WTC11 (cell line): ENCODE measurements at regions not wholly inside any gene's neighbourhood (a gene's known extent, or its start where the extent isn't known, plus 50 kb on each side); places are given as distances from the start of the nearest gene placed in this dataset.

Experiments
- ATAC-seq: fragments of 200-7000 bp; cut with Tn5 transposase; 2 replicates; pipeline ENCODE4 v1.10.0; 2021; ENCODE audit warnings: mild to moderate bottlenecking, moderate library complexity
- CTCF ChIA-PET: fragments of 300-600 bp; sonication (Branson Sonifier 250); formaldehyde crosslinking; loops from one replicate; lab custom pipeline; 2021; ENCODE audit warnings: antibody characterized with exemption; lab: Charles Lee
- POLR2A ChIA-PET: fragments of 350-600 bp; sonication (Branson Sonifier 250); formaldehyde crosslinking; loops from one replicate; lab custom pipeline; 2021; ENCODE audit warnings: antibody characterized with exemption; lab: Charles Lee
- DNase-seq: peaks from one replicate; pipeline ENCODE4 v3.0.0; 2021; ENCODE audit warnings: low spot score
- H3K27ac Mint-ChIP-seq: 2 replicates; pipeline ENCODE4 v1.8.0; 2021; ENCODE audit warnings: mixed read lengths
- H3K27me3 Mint-ChIP-seq: 2 replicates; pipeline ENCODE4 v1.8.0; 2021; ENCODE audit warnings: low read depth, mild to moderate bottlenecking, moderate library complexity, mixed read lengths
- H3K36me3 Mint-ChIP-seq: 2 replicates; pipeline ENCODE4 v1.8.0; 2021; ENCODE audit warnings: mixed read lengths
- H3K4me1 Mint-ChIP-seq: 2 replicates; pipeline ENCODE4 v1.8.0; 2022; ENCODE audit warnings: mixed read lengths
- H3K4me3 Mint-ChIP-seq: 2 replicates; pipeline ENCODE4 v1.8.0; 2021; ENCODE audit warnings: mild to moderate bottlenecking, moderate library complexity, mixed read lengths
- H3K9me3 Mint-ChIP-seq: 2 replicates; pipeline ENCODE4 v1.8.0; 2021; ENCODE audit warnings: mixed read lengths
- ATF1 ChIP-seq: sonication (generic); formaldehyde crosslinking; IDR thresholded peaks from 2 replicates; pipeline ENCODE4 v1.8.1; 2023; ENCODE audit warnings: mild to moderate bottlenecking, moderate library complexity, missing genetic modification reagents
- IRF1 ChIP-seq: sonication (generic); formaldehyde crosslinking; IDR thresholded peaks from 2 replicates; pipeline ENCODE4 v1.8.0; 2023; ENCODE audit warnings: missing genetic modification reagents
- JUN ChIP-seq: sonication (generic); formaldehyde crosslinking; IDR thresholded peaks from 2 replicates; pipeline ENCODE4 v1.8.0; 2023; ENCODE audit warnings: mild to moderate bottlenecking, missing genetic modification reagents
- NFE2L1 ChIP-seq: sonication (generic); formaldehyde crosslinking; IDR thresholded peaks from 2 replicates; pipeline ENCODE4 v1.8.1; 2023; ENCODE audit warnings: missing genetic modification reagents
- NR3C1 ChIP-seq: sonication (generic); formaldehyde crosslinking; conservative IDR thresholded peaks from 2 replicates; pipeline ENCODE4 v1.8.1; 2023; ENCODE audit warnings: low read depth, mild to moderate bottlenecking, missing genetic modification reagents
- OVOL2 ChIP-seq: fragments of 250-450 bp; sonication (Bioruptor Pico); IDR thresholded peaks from 2 replicates; pipeline ENCODE4 v1.9.0; 2021; ENCODE audit warnings: mild to moderate bottlenecking, borderline replicate concordance
- PRRX2 ChIP-seq: fragments of 250-450 bp; sonication (Bioruptor Pico); IDR thresholded peaks from 2 replicates; pipeline ENCODE4 v1.8.0; 2021; ENCODE audit warnings: mild to moderate bottlenecking
- RORB ChIP-seq: fragments of 250-450 bp; sonication (Bioruptor Pico); IDR thresholded peaks from 2 replicates; pipeline ENCODE4 v1.9.0; 2021; ENCODE audit warnings: mild to moderate bottlenecking
- SMAD3 ChIP-seq: sonication (generic); formaldehyde crosslinking; IDR thresholded peaks from 2 replicates; pipeline ENCODE4 v1.8.0; 2022; ENCODE audit warnings: missing genetic modification reagents, mild to moderate bottlenecking, borderline replicate concordance
- SMAD4 ChIP-seq: sonication (generic); formaldehyde crosslinking; IDR thresholded peaks from 2 replicates; pipeline ENCODE4 v1.8.0; 2022; ENCODE audit warnings: mild to moderate bottlenecking, missing genetic modification reagents
- SOX15 ChIP-seq: fragments of 250-450 bp; sonication (Bioruptor Pico); IDR thresholded peaks from 2 replicates; pipeline ENCODE4 v1.9.0; 2021; ENCODE audit warnings: mild to moderate bottlenecking
- SP1 ChIP-seq: sonication (generic); formaldehyde crosslinking; conservative IDR thresholded peaks from 2 replicates; pipeline ENCODE4 v1.8.1; 2022; ENCODE audit warnings: missing genetic modification reagents
- TEAD4 ChIP-seq: sonication (generic); formaldehyde crosslinking; IDR thresholded peaks from 2 replicates; pipeline ENCODE4 v1.8.0; 2022; ENCODE audit warnings: mild to moderate bottlenecking, missing genetic modification reagents
- USF1 ChIP-seq: sonication (generic); formaldehyde crosslinking; IDR thresholded peaks from 2 replicates; pipeline ENCODE4 v1.8.0; 2022; ENCODE audit warnings: mild to moderate bottlenecking, missing genetic modification reagents
- ZMAT4 ChIP-seq: fragments of 250-450 bp; sonication (Bioruptor Pico); IDR thresholded peaks from 2 replicates; pipeline ENCODE4 v1.9.0; 2021; ENCODE audit warnings: mild to moderate bottlenecking
- ZNF423 ChIP-seq: fragments of 250-450 bp; sonication (Bioruptor Pico); IDR thresholded peaks from 2 replicates; pipeline ENCODE4 v2.1.2; 2022; ENCODE audit warnings: mild to moderate bottlenecking, moderate library complexity
- ZNF532 ChIP-seq: fragments of 250-450 bp; sonication (Bioruptor Pico); IDR thresholded peaks from 2 replicates; pipeline ENCODE4 v1.9.0; 2021; ENCODE audit warnings: mild to moderate bottlenecking, borderline replicate concordance
- TF ChIP-seq, protein P1 (sequence below): sonication (generic); formaldehyde crosslinking; IDR thresholded peaks from 2 replicates; pipeline ENCODE4 v1.8.0; 2022; ENCODE audit warnings: mild to moderate bottlenecking, missing genetic modification reagents
- TF ChIP-seq, protein P2 (sequence below): fragments of 200-600 bp; IDR thresholded peaks from 2 replicates; pipeline ENCODE4 v1.8.0; 2022; ENCODE audit warnings: antibody characterized with exemption

- H3K27me3 Mint-ChIP-seq, result no peaks in the 10 kb centered on the region
- H3K36me3 Mint-ChIP-seq, result no peaks in the 10 kb centered on the region
- H3K4me3 Mint-ChIP-seq, result no peak overlapping the region
- ChIA-PET CTCF (interaction anchor here (0.6 kb wide), 1 partner anchor 1250 kb away, joined by 3 read pairs; no protein-coding TSS in a partner anchor), POLR2A (no interaction called here)
- no peak for TF ChIP-seq SMAD3 (CRISPR knock-in tag)
- TF ChIP-seq SP1 (CRISPR knock-in tag), result no peak
- no peak for TF ChIP-seq ZMAT4 (CRISPR knock-in tag)
- TF ChIP-seq ZNF423 (CRISPR knock-in tag), result no peak
- TF ChIP-seq, protein P1, sequence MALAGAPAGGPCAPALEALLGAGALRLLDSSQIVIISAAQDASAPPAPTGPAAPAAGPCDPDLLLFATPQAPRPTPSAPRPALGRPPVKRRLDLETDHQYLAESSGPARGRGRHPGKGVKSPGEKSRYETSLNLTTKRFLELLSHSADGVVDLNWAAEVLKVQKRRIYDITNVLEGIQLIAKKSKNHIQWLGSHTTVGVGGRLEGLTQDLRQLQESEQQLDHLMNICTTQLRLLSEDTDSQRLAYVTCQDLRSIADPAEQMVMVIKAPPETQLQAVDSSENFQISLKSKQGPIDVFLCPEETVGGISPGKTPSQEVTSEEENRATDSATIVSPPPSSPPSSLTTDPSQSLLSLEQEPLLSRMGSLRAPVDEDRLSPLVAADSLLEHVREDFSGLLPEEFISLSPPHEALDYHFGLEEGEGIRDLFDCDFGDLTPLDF (CRISPR knock-in tag), result no peak
- TF ChIP-seq IRF1 (CRISPR knock-in tag), result no peak
- no peak for TF ChIP-seq TEAD4 (CRISPR knock-in tag)
- TF ChIP-seq JUN (CRISPR knock-in tag), result no peak
- no peak for TF ChIP-seq SMAD4 (CRISPR knock-in tag)
- TF ChIP-seq RORB (CRISPR knock-in tag), result no peak
- no peak for TF ChIP-seq ATF1 (CRISPR knock-in tag)
- TF ChIP-seq NR3C1, result no peak
- TF ChIP-seq OVOL2 (CRISPR knock-in tag), result no peak
- TF ChIP-seq, protein P2, sequence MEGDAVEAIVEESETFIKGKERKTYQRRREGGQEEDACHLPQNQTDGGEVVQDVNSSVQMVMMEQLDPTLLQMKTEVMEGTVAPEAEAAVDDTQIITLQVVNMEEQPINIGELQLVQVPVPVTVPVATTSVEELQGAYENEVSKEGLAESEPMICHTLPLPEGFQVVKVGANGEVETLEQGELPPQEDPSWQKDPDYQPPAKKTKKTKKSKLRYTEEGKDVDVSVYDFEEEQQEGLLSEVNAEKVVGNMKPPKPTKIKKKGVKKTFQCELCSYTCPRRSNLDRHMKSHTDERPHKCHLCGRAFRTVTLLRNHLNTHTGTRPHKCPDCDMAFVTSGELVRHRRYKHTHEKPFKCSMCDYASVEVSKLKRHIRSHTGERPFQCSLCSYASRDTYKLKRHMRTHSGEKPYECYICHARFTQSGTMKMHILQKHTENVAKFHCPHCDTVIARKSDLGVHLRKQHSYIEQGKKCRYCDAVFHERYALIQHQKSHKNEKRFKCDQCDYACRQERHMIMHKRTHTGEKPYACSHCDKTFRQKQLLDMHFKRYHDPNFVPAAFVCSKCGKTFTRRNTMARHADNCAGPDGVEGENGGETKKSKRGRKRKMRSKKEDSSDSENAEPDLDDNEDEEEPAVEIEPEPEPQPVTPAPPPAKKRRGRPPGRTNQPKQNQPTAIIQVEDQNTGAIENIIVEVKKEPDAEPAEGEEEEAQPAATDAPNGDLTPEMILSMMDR, result no peak
- no peak for TF ChIP-seq SOX15 (CRISPR knock-in tag)
- TF ChIP-seq USF1 (CRISPR knock-in tag), result no peak
- TF ChIP-seq PRRX2 (CRISPR knock-in tag), result no peak
- H3K4me1 Mint-ChIP-seq, result peaks cover 9% of the 10 kb centered on the region
- peaks cover 7% of the 10 kb centered on the region; the same call in 1 of the 2 replicates for H3K9me3 Mint-ChIP-seq
- peak; percentile 47 for DNase-seq
- ATAC-seq, result peak; percentile 100
- no peak overlapping the region for H3K27ac Mint-ChIP-seq
These were observed 341.1 kb upstream of the LUZP2 start for GRCh38 chr11:24155792-24156191.

GRCh38 chr11:24157316-24157715 is 339.5 kb upstream of the LUZP2 start:
- H3K27me3 Mint-ChIP-seq, result no peaks in the 10 kb centered on the region
- ATAC-seq, result no peak
- no peak overlapping the region for H3K27ac Mint-ChIP-seq
- H3K36me3 Mint-ChIP-seq, result no peaks in the 10 kb centered on the region
- peaks cover 7% of the 10 kb centered on the region; the same call in 1 of the 2 replicates for H3K9me3 Mint-ChIP-seq
- TF ChIP-seq IRF1 (CRISPR knock-in tag), result no peak
- TF ChIP-seq NFE2L1 (CRISPR knock-in tag), result no peak
- no peak for TF ChIP-seq ZNF532 (CRISPR knock-in tag)
- TF ChIP-seq, all 79 proteins: peak for 0
- no peak for DNase-seq
- ChIA-PET CTCF (no interaction called here), POLR2A (no interaction called here)
- Mint-ChIP-seq H3K4me1 (peaks cover 9% of the 10 kb centered on the region), H3K4me3 (no peak overlapping the region)
